NCI-H2029 treated with DMSO at 0.1 percent for 48 hours (cell line): ENCODE measurements at regions not wholly inside any gene's neighbourhood (a gene's known extent, or its start where the extent isn't known, plus 50 kb on each side); places are given as distances from the start of the nearest gene placed in this dataset.
"Not testable (repeated sequence)": the region's sequence is repeated elsewhere in the genome, so short reads cannot be mapped to it uniquely, and the experiment has no call there.

Experiments
- DNase-seq: peaks from one replicate; lab custom pipeline; 2025; lab: John Stamatoyannopoulos, UW

GRCh38 chr2:175686002-175686401 is 316.1 kb downstream of the LNPK start:
- DNase-seq: no peak

DNA sequence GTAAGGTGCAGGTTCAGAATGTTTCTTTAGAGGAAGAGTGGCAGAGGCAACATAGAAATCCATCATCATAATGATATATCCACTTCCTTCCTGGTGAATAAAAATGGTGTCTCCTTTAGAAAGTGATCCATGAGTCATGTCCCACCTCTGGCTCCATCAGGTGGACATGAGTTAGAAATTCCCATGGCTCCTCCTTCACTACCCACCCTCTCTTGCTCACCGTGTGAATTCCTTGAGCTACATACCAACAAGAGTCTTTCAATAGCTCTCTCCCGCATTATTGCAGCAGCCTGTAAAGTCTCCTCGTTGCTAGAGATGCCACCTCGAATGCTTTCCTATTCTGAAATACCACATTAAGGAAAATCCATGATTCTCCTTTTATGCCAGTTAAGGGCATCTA is 317.6 kb downstream of the LNPK start:
- DNase-seq: no peak

DNA sequence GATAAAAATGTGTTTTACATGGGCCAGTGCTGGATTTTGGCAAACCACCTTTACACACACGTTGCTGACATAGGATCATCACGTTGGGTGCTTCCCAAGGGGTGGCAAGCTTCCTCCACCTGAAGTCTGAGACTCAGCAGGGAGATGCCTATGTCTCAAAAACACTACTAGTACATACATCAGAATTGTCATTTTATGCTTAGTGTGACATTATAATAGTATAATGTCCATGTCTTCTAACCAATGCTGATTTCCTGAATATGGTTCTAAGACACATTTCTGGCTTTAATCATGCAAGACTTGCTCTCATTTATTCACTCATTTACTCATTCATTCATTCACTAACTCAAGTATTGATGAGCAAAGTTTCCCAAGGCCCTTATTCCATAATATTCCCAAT is 322.3 kb downstream of the LNPK start:
- no peak for DNase-seq

GRCh38 chr2:175679231-175679630 is 322.8 kb downstream of the LNPK start:
- DNase-seq: no peak

GRCh38 chr2:175677880-175678279 is 324.2 kb downstream of the LNPK start:
- DNase-seq: no peak

DNA sequence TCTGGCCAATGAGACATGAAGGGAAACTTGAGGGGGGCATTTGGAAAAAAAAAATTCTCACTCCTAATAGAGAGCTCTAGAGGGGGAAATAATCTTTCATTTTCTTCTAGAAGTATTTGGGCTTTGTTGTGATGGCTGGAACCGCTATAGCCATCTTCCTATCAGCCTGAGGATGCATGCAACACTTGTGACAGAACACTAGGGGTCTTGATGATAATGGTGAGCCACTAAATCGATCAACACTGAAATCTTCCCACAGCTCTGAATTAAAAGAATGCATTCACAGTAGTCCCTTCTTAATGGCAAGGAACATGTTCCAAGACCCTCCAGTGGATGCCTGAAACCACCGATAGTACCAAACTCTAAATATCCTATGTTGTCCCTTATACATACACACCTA is 325.3 kb downstream of the LNPK start:
- DNase-seq: no peak

DNA sequence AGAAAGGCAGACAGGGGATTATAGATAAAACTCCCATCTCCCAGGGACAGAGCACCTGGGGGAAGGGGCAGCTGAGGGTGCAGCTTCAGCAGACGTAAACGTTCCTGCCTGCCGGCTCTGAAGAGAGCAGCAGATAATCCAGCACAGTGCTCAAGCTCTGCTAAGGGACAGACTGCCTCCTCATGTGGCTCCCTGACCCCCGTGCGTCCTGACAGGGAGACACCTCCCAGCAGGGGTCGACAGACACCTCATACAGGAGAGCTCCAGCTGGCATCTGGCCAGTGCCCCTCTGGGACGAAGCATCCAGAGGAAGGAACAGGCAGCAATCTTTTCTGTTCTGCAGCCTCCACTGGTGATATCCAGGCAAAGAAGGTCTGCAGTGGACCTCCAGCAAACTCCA is 333.3 kb downstream of the LNPK start:
- DNase-seq: not testable (repeated sequence)

GRCh38 chr2:175662335-175662734 is 339.7 kb downstream of the LNPK start:
- no peak for DNase-seq

DNA sequence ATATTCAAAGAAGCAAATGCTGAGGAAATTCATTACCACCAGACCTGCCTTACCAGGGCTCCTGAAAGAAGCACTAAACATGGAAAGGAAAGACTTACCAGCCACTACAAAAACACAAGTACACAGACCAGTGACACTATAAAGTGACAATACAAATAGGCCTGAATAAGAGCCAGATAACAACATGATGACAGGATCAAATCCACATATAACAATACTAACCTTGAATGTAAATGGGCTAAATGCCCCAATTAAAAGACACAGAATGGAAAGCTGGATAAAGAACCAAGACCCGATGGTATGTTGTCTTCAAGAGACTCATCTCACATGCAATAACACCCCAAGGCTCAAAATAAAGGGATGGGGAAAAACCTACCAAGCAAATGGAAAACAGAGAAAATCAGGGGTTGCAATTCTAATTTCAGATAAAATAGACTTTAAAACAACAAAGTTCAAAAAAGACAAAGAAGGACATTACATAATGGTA is 353.4 kb downstream of the LNPK start:
- DNase-seq: no peak

- DNase-seq: no peak
Measured at GRCh38 chr2:175647058-175647457, 355.0 kb downstream of the LNPK start.

DNA sequence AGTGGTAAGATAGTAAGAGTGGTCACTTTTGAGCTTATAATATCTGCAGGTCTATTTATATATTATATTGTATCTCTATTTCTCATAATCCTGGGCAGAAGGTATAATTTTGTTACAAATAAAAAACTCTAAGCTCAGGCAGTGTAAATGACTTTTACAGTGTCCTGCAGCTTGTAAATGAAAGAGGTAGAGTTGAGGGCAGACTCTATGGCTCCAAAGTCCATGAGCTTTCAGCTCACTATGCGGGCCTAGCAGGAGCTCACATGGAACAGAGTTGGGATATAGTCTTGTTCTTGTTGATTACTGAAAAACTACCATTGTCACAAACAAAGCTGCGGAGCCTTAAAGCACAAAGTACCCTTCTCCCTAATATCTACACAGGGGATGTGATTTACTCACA is 361.4 kb downstream of the LNPK start:
- no peak for DNase-seq

DNA sequence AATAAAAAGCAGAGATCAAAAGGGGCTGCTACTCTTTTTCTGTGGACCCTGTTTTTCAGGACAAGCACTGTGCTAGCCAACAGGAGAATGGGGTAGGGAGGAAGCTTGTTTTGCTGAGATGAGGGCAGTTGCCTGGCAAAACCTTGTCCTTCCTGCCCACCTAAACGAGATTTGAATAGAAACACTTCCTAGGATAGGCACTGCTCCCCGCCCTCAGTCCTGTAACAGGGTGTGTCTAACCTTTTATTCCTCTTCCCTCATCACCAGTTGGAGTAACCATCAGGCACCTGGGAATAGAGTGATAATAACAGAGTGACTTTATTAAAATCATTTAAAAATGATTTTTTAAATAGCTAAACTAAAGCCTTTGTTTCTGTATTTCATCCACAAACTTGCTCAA is 368.8 kb downstream of the LNPK start:
- no peak for DNase-seq

DNA sequence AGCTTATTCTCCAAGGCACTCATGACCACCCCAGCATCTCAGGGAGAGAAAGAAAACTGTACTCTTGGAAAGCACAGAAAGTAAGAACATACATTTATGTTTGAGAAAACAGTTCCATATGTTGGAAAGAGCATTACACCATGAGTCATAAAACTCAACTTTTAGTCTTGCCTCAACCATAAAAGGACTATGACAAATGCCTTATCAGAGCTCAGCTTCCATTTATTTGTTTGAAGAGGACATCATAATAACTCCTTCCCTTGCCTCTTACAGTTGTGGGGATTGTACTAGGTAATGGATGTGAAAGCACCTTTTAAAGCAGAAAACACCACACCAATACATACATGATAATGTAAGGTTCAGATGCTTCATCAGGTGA is 370.8 kb downstream of the LNPK start:
- DNase-seq: no peak

GRCh38 chr2:175630280-175631244 is 371.5 kb downstream of the LNPK start:
- DNase-seq: peak; percentile 94

- DNase-seq: no peak
Measured at GRCh38 chr2:175628243-175628642, 373.8 kb downstream of the LNPK start.

- no peak for DNase-seq
Measured at GRCh38 chr2:175627405-175627804, 374.7 kb downstream of the LNPK start.

DNA sequence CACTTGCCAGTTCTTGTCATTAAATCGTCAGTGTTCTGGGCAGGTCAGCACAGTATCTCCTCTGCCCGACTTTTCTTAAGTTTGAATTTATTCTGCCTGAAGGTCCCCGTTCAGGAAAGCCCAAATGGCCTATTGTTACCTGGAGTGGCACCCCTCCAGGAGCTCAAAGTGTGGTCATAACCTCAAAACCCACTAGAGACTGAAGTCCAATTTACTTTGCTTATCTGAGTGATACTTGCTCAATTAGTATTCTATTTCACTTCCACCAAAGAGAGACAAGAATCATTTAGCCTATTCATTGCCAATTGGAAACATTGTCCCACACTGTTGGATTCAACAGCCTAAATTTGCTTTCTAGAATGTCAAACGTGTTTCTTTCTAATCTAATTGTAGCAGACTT is 375.3 kb downstream of the LNPK start:
- no peak for DNase-seq

DNA sequence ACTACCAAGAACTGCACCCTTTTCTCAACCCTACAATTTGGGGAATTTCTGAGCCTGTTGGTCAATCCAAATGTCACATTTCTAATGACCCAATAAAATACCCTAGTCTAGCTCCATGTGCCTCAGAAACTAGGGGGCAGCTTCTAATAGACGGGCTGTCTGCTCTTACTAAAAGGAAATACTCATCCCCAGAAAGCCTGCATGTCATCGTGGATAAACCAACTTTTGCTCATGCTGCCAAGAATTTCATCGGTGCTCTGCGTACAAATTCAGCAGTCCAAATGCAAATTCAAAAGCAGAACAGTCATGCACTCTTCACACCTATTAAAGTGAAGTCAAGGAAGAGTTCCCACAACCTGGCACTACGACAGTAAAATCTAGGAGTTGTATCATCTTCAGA is 377.3 kb downstream of the LNPK start:
- no peak for DNase-seq

DNA sequence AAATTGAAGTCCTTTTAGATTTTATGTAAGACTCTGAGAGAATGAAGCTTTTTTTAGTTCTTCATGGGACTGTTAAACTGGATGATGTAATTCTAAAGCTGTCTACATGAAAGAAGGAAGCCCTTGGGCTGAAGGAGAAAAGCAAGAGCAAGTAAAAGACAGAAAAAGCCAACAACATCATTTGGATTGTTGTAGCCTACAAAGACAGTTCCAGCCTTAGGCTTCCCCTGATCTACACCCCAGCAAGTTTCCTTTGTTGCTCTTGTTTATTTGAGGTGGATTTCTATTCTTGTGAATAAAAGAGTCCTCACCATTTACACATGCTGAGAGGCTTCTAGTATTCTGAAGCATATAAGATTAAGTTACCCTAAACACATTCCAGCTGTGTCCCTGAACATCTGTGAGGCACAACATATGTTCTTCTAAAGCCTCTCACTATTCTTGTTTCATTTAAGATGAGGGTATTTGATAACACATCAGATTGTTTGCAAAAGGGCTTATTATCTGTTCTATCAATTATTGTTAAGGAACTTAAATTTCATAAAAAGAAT is 377.8 kb downstream of the LNPK start:
- DNase-seq: no peak

DNA sequence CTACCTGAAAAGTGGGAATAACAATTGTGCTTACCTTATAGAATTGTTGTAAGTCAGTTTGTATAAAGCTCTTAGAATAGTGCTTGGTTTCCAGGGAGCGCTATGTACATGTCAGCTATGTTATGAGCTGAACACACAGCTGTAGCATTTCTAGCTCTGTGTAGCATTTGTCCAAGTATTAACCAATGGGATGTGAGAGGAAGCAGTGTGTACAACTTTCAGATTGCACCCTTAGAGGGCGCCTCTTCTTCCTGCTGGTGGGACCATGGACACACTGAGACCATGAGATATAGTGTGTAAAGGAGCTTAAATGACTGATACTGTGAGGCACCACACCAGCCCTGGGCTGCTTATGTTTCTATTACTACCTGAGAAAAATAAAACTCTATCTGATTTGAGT is 380.2 kb downstream of the LNPK start:
- DNase-seq: no peak

- no peak for DNase-seq
Measured at GRCh38 chr2:175620106-175620505, 382.0 kb downstream of the LNPK start.

GRCh38 chr2:175619179-175620045 is 382.7 kb downstream of the LNPK start:
- no peak for DNase-seq

DNA sequence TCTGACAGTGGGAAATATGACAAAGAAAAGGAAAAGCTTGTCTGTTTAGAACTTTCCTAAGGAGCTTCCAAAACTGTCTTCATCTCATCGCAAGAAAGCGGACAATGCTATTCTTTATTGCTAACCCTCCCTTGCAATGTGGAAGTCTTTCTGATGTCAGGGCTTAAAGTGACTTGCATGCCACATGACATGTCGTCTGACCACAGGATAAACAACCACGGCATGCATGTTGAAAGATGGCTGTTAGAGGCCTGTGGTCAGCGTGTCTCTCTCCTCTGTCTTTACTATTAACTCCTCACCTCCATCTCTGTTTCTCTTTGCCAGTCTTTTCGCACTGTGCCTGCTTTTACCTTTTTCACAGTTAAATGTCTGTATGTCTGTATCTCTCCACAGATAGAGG is 389.8 kb downstream of the LNPK start:
- DNase-seq: no peak
